HepG2 (cell line): ENCODE measurements at regions not wholly inside any gene's neighbourhood (a gene's known extent, or its start where the extent isn't known, plus 50 kb on each side); places are given as distances from the start of the nearest gene placed in this dataset.

Source experiments
- AGO2 ChIP-seq: fragments of 200-400 bp; formaldehyde crosslinking; optimal IDR thresholded peaks from 2 replicates; pipeline ENCODE3; 2017; ENCODE audit warnings: mild to moderate bottlenecking, low read depth, low read length, moderate library complexity
- ATF4 ChIP-seq, 2 experiments: fragments of 450-650 bp in 1 of 2; sonication (generic) in 1 of 2; formaldehyde crosslinking; IDR thresholded peaks; 2 replicates each; pipeline versions ENCODE4 v1.5.0 to v1.8.0; 2020 to 2022; ENCODE audit warnings: mild to moderate bottlenecking in 1 of 2, missing genetic modification reagents in 1 of 2
- BCL6 ChIP-seq: IDR thresholded peaks from 2 replicates; pipeline ENCODE4 v1.6.1; 2016; ENCODE audit warnings: missing genetic modification reagents, missing compliant biosample characterization
- CCAR2 ChIP-seq: fragments of 200-400 bp; formaldehyde crosslinking; optimal IDR thresholded peaks from 2 replicates; pipeline ENCODE3; 2018; ENCODE audit warnings: low read depth, mild to moderate bottlenecking, low read length, moderate library complexity
- CSRNP1 ChIP-seq: sonication (generic); formaldehyde crosslinking; IDR thresholded peaks from 2 replicates; pipeline ENCODE4 v1.8.1; 2023; ENCODE audit warnings: mild to moderate bottlenecking, missing genetic modification reagents
- FOXP4 ChIP-seq: sonication (generic); formaldehyde crosslinking; IDR thresholded peaks from 2 replicates; pipeline ENCODE4 v1.4.0; 2020; ENCODE audit warnings: missing genetic modification reagents
- GABPB1 ChIP-seq: IDR thresholded peaks from 2 replicates; pipeline ENCODE4 v1.6.1; 2016; ENCODE audit warnings: mild to moderate bottlenecking, missing genetic modification reagents, moderate library complexity, missing compliant biosample characterization
- GATAD1 ChIP-seq: IDR thresholded peaks from 2 replicates; pipeline ENCODE4 v1.6.1; 2016; ENCODE audit warnings: missing genetic modification reagents, missing compliant biosample characterization
- GZF1 ChIP-seq: sonication (generic); formaldehyde crosslinking; IDR thresholded peaks from 2 replicates; pipeline ENCODE4 v1.5.1; 2020; ENCODE audit warnings: mild to moderate bottlenecking, missing genetic modification reagents
- MAF1 ChIP-seq: sonication (generic); formaldehyde crosslinking; IDR thresholded peaks from 2 replicates; pipeline ENCODE4 v1.5.0; 2020; ENCODE audit warnings: missing genetic modification reagents, borderline replicate concordance
- POGZ ChIP-seq: sonication (generic); formaldehyde crosslinking; IDR thresholded peaks from 2 replicates; pipeline ENCODE4 v1.4.0; 2020; ENCODE audit warnings: mild to moderate bottlenecking, missing genetic modification reagents
- RBM22 ChIP-seq: fragments of 200-400 bp; formaldehyde crosslinking; optimal IDR thresholded peaks from 2 replicates; pipeline ENCODE3; 2017; ENCODE audit warnings: mild to moderate bottlenecking, low read length, moderate library complexity
- REXO4 ChIP-seq: sonication (generic); formaldehyde crosslinking; IDR thresholded peaks from 2 replicates; pipeline ENCODE4 v1.8.0; 2022; ENCODE audit warnings: missing genetic modification reagents, mild to moderate bottlenecking, borderline replicate concordance
- RXRB ChIP-seq: IDR thresholded peaks from 2 replicates; pipeline ENCODE4 v1.6.1; 2016; ENCODE audit warnings: borderline replicate concordance, missing genetic modification reagents, missing compliant biosample characterization
- SIN3A ChIP-seq: IDR thresholded peaks from 2 replicates; pipeline ENCODE4 v1.6.1; 2011; ENCODE audit warnings: low read depth, mild to moderate bottlenecking, control low read depth, low read length, borderline replicate concordance
- SIN3B ChIP-seq: fragments of 150-350 bp; IDR thresholded peaks from 2 replicates; pipeline ENCODE4 v1.6.1; 2014; ENCODE audit warnings: low read length
- SNAPC2 ChIP-seq: sonication (generic); formaldehyde crosslinking; IDR thresholded peaks from 2 replicates; pipeline ENCODE4 v1.8.1; 2022; ENCODE audit warnings: mild to moderate bottlenecking, missing genetic modification reagents
- SRY ChIP-seq: sonication (generic); formaldehyde crosslinking; IDR thresholded peaks from 2 replicates; pipeline ENCODE4 v1.8.0; 2022; ENCODE audit warnings: mild to moderate bottlenecking, missing genetic modification reagents
- TBX2 ChIP-seq: sonication (generic); formaldehyde crosslinking; IDR thresholded peaks from 2 replicates; pipeline ENCODE4 v1.5.0; 2020; ENCODE audit warnings: missing genetic modification reagents, mild to moderate bottlenecking, borderline replicate concordance
- TFDP1 ChIP-seq: IDR thresholded peaks from 2 replicates; pipeline ENCODE4 v1.6.1; 2016; ENCODE audit warnings: missing compliant biosample characterization, missing genetic modification reagents, borderline replicate concordance
- TP53 ChIP-seq: sonication (generic); formaldehyde crosslinking; conservative IDR thresholded peaks from 2 replicates; pipeline ENCODE4 v1.4.0; 2020; ENCODE audit warnings: missing genetic modification reagents
- ZNF34 ChIP-seq: sonication (generic); formaldehyde crosslinking; IDR thresholded peaks from 2 replicates; pipeline ENCODE4 v1.4.0; 2020; ENCODE audit warnings: mild to moderate bottlenecking, missing genetic modification reagents, borderline replicate concordance
- ZNF652 ChIP-seq: IDR thresholded peaks from 2 replicates; pipeline ENCODE4 v1.6.1; 2016; ENCODE audit warnings: low read depth, borderline replicate concordance
- ZNF766 ChIP-seq: sonication (generic); formaldehyde crosslinking; IDR thresholded peaks from 2 replicates; pipeline ENCODE4 v1.5.0; 2020; ENCODE audit warnings: missing genetic modification reagents, borderline replicate concordance

GRCh38 chr2:42979870-42980763, 187.7 kb upstream of the HAAO start (continued):
- TF ChIP-seq CSRNP1 (CRISPR knock-in tag): peak; percentile 90; the same call in 1 of the 2 replicates
- TF ChIP-seq SIN3A: peak; percentile 46; the same call in 1 of the 2 replicates
- 0 out of 2 replicates have a peak, but pooled peaks have one; percentile 5 for TF ChIP-seq ZNF766 (CRISPR knock-in tag)
- peak; percentile 40; the same call in 1 of the 2 replicates for TF ChIP-seq TFDP1 (CRISPR knock-in tag)
- peak; percentile 57 for TF ChIP-seq AGO2
- no peak; the same call in 1 of the 2 replicates for TF ChIP-seq FOXP4 (CRISPR knock-in tag)
- peak; percentile 5; the same call in 1 of the 2 replicates for TF ChIP-seq BCL6 (CRISPR knock-in tag)
- peak; percentile 83 for TF ChIP-seq CCAR2
- 0 out of 2 replicates have a peak, but pooled peaks have one; percentile 2 for TF ChIP-seq ZNF34 (CRISPR knock-in tag)
- 0 out of 2 replicates have a peak, but pooled peaks have one; percentile 58 for TF ChIP-seq TBX2 (CRISPR knock-in tag)
- TF ChIP-seq TP53: no peak
- TF ChIP-seq RXRB (CRISPR knock-in tag): peak; percentile 18; the same call in 1 of the 2 replicates
- TF ChIP-seq GZF1: no peak
- no peak; the same call in 1 of the 2 replicates for TF ChIP-seq GABPB1 (CRISPR knock-in tag)
- TF ChIP-seq GATAD1 (CRISPR knock-in tag): no peak; the same call in 1 of the 2 replicates
- peak; percentile 70 for TF ChIP-seq RBM22
- TF ChIP-seq REXO4 (CRISPR knock-in tag): no peak
- TF ChIP-seq MAF1 (CRISPR knock-in tag): no peak; the same call in 1 of the 2 replicates
- peak; percentile 1; the same call in 1 of the 2 replicates for TF ChIP-seq ZNF652 (CRISPR knock-in tag)
- no peak; a peak in 1 of 4 replicates for TF ChIP-seq ATF4 (CRISPR knock-in tag; IDR thresholded peaks at IDR 0.05)
- TF ChIP-seq SRY (CRISPR knock-in tag): no peak
- TF ChIP-seq POGZ: peak; percentile 73
- TF ChIP-seq SNAPC2 (CRISPR knock-in tag): peak; percentile 50; the same call in 1 of the 2 replicates
- no peak for TF ChIP-seq SIN3B
